ENCODE measurements at regions not wholly inside any gene's neighbourhood (a gene's known extent, or its start where the extent isn't known, plus 50 kb on each side); places are given as distances from the start of the nearest gene placed in this dataset.

DNA sequence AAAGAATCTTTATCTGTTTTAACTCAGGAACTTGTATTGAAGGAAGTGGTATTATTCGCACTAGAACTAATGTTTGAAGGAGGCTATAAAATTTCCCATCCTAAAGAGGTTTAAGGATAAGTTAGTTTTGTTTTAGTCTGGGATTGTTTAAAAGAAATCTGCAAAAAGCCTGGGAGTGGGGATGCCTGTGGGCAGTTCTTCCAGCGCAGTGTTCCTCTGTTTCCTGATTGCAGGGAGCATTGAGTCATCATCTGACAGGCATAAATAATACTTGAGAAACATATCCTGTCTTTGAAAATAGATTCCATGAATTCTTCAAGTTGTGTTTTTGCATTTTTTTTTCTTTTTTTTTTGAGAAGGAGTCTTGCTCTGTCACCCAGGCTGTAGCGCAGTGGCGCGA, 350.8 kb upstream of the PTBP2 start:
- Histone ChIP-seq H3K4me1 (ENCODE audit: control insufficient read depth, extremely low read depth, insufficient read depth, low read length) (peaks cover 33% of the 10 kb centered on the region), H3K9me1 (replicated peaks; ENCODE audit: control insufficient read depth, extremely low read depth, insufficient read depth, low read length) (no peaks in the 10 kb centered on the region), H4K20me1 (replicated peaks; ENCODE audit: control insufficient read depth, extremely low read depth, insufficient read depth, low read length) (no peaks in the 10 kb centered on the region), H3K9me3 (replicated peaks; ENCODE audit: control insufficient read depth, insufficient read depth, low read length) (no peaks in the 10 kb centered on the region), H3K27ac (ENCODE audit: insufficient read depth, low read depth, low read length) (peak overlapping the region; percentile 83), H3K4me3 (replicated peaks in 1 of 3; ENCODE audit: insufficient read depth in 1 of 3, low read depth in 1 of 3, low read length in 3 of 3) (no peak overlapping the region), H3K36me3 (ENCODE audit: control insufficient read depth in 2 of 2, extremely low read depth in 1 of 2, insufficient read depth in 2 of 2, low read length in 2 of 2) (no peaks in the 10 kb centered on the region), H2AFZ (ENCODE audit: low read depth, low read length) (peak overlapping the region; percentile 44), H3K4me2 (ENCODE audit: insufficient read depth, low read length) (peak overlapping the region; percentile 74), H3K27me3 (ENCODE audit: control insufficient read depth in 2 of 2, insufficient read depth in 2 of 2, low read length in 2 of 2) (no peaks in the 10 kb centered on the region), H3K9ac (replicated peaks; ENCODE audit: extremely low read depth, insufficient read depth, low read length) (peak overlapping the region; percentile 41), H3K79me2 (ENCODE audit: control insufficient read depth, insufficient read depth, low read length) (no peaks in the 10 kb centered on the region)
- BruUV-seq (replicated peaks): no TSS peak
- dilution Hi-C loops (cut with MboI; ENCODE audit: extremely low pct_ligation_motif_present, low sequenced_read_pairs): no loop called here
- ChIA-PET CTCF (interaction anchor here (1.2 to 1.6 kb wide), 2 partner anchors 9 to 18 kb away, joined by 3 to 4 read pairs; no protein-coding TSS in a partner anchor), POLR2A (interaction anchor here (0.7 kb wide), 1 partner anchor 423 kb away, joined by 3 read pairs; no protein-coding TSS in a partner anchor)
- peak; percentile 21 for TF ChIP-seq POLR2A (IDR thresholded peaks at IDR 0.05; ENCODE audit: low read depth, low read length)
- peak; percentile 42 for TF ChIP-seq POLR2AphosphoS5 (IDR thresholded peaks at IDR 0.05; ENCODE audit: insufficient read depth, low read depth, low read length)
- TF ChIP-seq, protein P1, sequence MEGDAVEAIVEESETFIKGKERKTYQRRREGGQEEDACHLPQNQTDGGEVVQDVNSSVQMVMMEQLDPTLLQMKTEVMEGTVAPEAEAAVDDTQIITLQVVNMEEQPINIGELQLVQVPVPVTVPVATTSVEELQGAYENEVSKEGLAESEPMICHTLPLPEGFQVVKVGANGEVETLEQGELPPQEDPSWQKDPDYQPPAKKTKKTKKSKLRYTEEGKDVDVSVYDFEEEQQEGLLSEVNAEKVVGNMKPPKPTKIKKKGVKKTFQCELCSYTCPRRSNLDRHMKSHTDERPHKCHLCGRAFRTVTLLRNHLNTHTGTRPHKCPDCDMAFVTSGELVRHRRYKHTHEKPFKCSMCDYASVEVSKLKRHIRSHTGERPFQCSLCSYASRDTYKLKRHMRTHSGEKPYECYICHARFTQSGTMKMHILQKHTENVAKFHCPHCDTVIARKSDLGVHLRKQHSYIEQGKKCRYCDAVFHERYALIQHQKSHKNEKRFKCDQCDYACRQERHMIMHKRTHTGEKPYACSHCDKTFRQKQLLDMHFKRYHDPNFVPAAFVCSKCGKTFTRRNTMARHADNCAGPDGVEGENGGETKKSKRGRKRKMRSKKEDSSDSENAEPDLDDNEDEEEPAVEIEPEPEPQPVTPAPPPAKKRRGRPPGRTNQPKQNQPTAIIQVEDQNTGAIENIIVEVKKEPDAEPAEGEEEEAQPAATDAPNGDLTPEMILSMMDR (IDR thresholded peaks at IDR 0.05; ENCODE audit: extremely low read depth in 1 of 2, insufficient read depth in 1 of 2, low read depth in 1 of 2, low read length in 2 of 2): no peak
- TF ChIP-seq, protein P2, sequence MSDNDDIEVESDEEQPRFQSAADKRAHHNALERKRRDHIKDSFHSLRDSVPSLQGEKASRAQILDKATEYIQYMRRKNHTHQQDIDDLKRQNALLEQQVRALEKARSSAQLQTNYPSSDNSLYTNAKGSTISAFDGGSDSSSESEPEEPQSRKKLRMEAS (IDR thresholded peaks at IDR 0.05; ENCODE audit: insufficient read depth, insufficient read length): no peak
- no peak for TF ChIP-seq EZH2 (IDR thresholded peaks at IDR 0.05; ENCODE audit: borderline replicate concordance, low read depth, low read length, severe bottlenecking)
- TF ChIP-seq JUN (IDR thresholded peaks at IDR 0.05; ENCODE audit: borderline replicate concordance, insufficient read depth, insufficient read length, low read depth): peak; percentile 84
- peak; percentile 79 for TF ChIP-seq FOS (IDR thresholded peaks at IDR 0.05; ENCODE audit: borderline replicate concordance, insufficient read depth, low read length)
- TF ChIP-seq GATA2 (IDR thresholded peaks at IDR 0.05; ENCODE audit: insufficient read depth, insufficient read length, low read depth, low read length): peak; percentile 72
- no peak for TF ChIP-seq MYC (IDR thresholded peaks at IDR 0.05; ENCODE audit: low read depth, low read length)
- FAIRE-seq (peak; percentile 98), DNase-seq (ENCODE audit: low read depth, low spot score) (peak; percentile 93)
- intact Hi-C loops (cut with micrococcal nuclease): loop anchor here (1.0 to 10.0 kb wide), 5 partner anchors 8 to 434 kb away; partner anchors contain the start of gene PTBP2

Measured in endothelial cell of umbilical vein (primary cell).